Loucy (cell line): ENCODE measurements at regions not wholly inside any gene's neighbourhood (a gene's known extent, or its start where the extent isn't known, plus 50 kb on each side); places are given as distances from the start of the nearest gene placed in this dataset.

Experiments
- CTCF ChIP-seq: fragments of 200-600 bp; sonication (generic); conservative IDR thresholded peaks from 2 replicates; pipeline ENCODE4 v1.5.1; 2014; ENCODE audit warnings: mild to moderate bottlenecking, antibody characterized with exemption, low read length
- EZH2phosphoT487 ChIP-seq: fragments of 200-600 bp; IDR thresholded peaks from 2 replicates; pipeline ENCODE4 v1.6.1; 2018; ENCODE audit warnings: antibody characterized with exemption, mild to moderate bottlenecking, moderate library complexity, borderline replicate concordance

- TF ChIP-seq CTCF (no peak), EZH2phosphoT487 (no peak)
Observed at GRCh38 chr11:11215058-11215815, 137.8 kb downstream of the CSNK2A3 start.
